GM18867 (cell line): ENCODE measurements at regions not wholly inside any gene's neighbourhood (a gene's known extent, or its start where the extent isn't known, plus 50 kb on each side); places are given as distances from the start of the nearest gene placed in this dataset.
A peak's percentile ranks its signal among the peaks of the same experiment; 100 is the strongest.
"Not testable (repeated sequence)": the region's sequence is repeated elsewhere in the genome, so short reads cannot be mapped to it uniquely, and the experiment has no call there.

ENCODE experiments used
- ATAC-seq: cut with Tn5 transposase; IDR thresholded peaks from one replicate; pipeline ENCODE4 v1.9.1; 2021; ENCODE audit warnings: mild to moderate bottlenecking, moderate library complexity; ENCODE audit not compliant: unreplicated experiment

DNA sequence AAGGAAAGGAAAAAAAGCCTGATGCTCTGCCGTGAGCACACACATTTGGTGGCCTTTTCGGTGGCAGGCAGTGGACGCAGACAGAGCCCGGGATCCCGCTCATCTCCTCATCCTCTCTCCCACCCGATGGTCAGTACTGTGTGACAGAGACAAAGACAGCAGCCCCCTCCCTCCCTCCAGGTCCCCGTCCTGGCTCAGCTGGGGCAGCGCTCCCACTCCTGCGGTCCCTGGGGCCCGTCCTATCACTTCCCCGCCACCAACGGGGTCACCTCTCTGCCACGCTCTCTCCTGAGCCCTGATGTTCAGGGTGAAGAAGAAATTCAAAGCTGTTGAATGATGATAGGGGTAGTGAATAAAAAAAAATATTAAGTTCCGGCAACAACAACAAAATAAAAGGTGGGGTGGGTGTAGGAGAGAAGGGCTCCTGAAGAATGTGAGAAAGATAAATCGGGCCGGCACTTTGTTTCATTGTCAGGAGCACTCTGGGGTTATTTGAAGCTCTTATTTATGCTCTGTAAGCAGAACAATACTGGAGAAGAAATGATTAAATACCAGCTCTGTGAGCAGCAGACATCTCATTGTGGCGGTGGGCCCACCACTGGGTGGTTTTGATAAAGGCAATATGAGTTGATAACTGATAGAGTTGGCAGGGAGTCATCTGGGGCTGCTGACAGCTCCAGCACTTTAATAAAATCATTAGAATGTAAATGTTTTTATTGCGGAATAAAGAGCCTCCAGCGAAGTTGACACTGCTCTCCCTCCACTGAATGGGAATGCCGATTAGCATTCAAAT, 417.7 kb downstream of the IRX1 start:
- ATAC-seq = no peak

DNA sequence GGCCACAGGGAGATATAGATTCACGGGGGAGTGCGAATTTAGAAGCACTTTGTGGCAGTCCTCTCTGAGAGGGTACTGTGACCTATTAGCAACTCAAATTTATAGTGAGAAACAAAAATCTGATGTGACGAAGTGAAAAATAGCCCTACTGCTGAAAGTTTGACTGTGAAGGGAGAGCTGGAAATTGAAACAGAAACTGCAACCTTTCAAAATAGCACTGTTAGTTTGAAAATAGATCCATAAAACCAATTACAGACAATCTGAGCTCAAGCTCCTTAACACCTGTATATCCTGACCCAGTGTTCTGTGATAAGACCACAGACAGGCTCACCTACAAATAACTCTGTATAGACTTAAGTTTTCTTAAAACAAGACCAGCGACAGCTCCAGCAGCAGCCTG, 420.1 kb downstream of the IRX1 start:
- peak; percentile 53 for ATAC-seq

DNA sequence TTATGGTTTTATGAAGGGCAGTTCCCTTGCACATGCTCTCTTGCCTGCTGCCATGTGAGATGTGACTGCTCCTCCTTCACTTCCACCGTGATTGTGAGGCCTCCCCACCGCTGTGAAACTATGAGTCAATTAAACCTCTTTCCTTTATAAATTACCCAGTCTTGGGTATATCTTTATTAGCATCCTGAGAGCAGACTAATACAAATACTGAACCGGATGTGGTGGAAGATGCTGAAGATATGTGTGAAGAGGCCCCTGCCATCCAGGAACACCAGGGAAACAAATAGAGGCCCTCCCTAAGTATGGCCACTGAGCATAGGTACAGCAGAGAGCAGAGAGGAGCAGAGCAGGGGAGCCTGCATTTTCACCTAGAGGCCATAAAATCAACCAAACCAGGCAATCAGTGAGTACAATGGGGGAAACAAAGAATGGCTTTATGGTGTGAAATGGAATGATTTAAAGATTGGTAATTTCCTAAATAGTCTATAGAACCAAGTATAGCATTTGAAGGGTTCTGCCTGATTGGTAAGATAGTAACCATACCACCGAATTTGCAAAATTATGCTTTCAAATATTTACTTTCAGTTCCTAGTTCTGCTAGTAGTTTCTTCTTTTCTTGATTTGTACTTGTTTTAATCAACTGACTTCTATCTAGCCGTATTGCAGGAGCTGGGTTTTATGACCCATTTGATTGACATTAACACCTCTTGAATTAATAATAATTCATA, 421.6 kb downstream of the IRX1 start:
- no peak for ATAC-seq

DNA sequence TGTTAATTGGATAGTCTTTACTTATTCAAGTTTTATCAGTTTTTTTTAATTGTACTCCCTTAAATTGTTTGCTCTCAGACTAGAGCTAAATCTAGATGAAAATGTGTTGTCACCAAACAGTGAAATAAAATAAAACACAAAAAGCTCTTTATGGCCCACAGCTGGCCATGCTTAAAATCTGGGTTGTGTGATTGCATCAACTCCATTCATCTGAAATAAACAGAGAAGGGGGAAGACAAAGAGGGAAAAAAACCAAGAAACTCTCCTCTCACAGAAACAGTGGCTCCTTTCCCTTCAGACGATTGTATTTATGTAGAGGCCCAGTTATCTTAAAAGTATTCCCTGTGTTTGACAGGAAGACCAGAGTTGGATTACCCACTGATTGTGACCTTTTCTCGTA, 422.4 kb downstream of the IRX1 start:
- no peak for ATAC-seq

DNA sequence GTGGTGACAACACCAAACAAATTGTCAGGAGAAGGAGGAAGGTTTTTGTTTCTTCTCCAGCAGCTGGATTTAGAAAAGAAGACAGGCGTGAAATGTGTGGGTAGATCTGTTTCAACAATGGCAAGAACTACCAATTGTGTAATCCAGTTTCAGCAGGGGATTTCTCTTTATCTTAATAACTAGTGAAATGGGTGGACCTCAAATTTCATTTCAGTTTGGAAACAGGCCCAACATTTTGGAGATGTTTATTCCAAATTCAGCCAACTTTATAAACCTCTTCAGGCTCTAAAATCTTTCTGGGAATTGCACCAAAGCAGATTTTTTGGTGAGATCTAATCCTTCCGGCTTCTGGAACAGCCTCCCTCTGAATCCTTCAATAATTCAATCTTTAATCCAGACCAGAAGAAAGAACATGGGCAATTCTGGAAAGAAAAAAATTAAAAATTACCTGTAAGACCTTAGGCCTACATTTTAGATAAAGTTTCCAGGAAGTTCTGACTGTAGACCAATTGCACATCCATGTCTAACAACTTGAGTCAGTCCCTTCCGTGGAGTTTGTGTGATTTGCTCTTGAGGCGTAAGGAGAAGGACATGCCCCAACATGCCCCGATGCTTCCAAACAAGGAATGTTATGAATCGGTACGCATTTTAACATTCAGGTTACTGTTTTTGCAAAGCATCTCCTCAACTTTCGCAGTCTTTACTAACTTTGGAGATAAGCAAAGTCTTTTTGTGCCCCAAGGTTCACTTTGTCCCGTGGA, 423.6 kb downstream of the IRX1 start:
- ATAC-seq = no peak

DNA sequence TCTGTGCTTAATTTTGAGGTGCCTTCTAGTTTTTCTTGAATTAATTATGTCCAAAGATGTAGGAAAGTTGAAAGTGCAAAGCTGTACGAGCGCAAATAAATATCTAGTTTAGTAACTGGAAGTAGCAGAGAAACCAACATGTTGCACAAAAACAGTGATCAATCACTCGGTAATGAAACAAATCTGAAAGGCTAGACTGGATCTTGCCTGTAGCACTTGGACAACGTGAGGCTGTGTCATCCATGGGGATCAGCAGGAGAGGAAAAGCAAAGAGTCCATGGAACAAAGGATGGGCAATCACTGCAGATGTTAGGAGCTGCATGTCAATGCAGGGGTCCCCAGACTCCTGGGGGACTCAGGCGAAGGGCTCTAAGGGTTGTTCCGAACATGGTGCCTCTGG, 424.2 kb downstream of the IRX1 start:
- ATAC-seq = no peak

DNA sequence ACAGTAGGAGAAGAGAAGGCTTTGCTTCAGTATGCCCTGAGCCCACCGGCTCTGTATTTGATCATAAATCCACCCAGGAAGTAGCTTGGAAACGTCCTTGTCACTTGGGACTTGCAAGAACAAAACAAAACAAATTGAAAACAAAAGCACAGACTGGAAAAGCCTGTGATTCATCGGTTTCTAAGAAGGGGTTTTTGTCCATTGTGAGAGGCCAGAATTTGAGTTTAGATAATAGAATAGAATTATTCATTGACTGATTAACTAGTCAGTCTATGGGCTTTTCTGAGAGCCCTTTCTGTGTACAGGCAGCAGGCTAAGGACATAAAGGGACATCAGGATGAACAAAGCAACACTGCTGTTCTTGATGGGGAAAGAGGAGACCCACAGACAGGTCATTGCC, 424.8 kb downstream of the IRX1 start:
- no peak for ATAC-seq

DNA sequence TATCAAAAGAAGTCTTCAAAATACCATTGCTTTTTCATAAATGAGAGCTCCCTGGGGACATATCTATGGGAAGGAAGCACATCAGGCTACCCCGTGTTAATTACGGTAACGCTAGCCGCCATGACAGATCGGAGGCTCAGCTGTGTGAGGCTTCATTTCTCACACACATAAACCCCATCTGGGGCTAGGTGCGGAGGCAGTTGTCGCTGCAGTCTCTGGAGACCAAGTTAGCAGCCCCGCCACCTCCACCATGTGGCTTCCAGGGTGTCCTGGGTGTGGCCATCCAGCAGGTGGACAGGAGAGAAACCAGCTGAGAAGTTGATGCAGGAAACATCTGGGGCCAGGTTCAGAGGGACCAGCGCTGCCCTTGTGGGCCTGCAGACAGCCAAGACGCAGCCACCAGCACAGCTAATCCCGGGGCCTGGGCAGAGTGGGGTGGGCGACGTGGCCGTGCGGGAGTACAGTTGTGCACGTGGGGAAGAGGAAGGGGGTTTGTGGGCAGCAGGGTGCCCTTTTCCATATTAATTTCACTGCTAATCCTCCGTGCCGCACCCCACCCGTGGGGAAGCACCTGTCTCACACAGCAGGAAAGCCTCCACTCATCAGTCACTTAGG, 426.5 kb downstream of the IRX1 start:
- ATAC-seq = no peak

DNA sequence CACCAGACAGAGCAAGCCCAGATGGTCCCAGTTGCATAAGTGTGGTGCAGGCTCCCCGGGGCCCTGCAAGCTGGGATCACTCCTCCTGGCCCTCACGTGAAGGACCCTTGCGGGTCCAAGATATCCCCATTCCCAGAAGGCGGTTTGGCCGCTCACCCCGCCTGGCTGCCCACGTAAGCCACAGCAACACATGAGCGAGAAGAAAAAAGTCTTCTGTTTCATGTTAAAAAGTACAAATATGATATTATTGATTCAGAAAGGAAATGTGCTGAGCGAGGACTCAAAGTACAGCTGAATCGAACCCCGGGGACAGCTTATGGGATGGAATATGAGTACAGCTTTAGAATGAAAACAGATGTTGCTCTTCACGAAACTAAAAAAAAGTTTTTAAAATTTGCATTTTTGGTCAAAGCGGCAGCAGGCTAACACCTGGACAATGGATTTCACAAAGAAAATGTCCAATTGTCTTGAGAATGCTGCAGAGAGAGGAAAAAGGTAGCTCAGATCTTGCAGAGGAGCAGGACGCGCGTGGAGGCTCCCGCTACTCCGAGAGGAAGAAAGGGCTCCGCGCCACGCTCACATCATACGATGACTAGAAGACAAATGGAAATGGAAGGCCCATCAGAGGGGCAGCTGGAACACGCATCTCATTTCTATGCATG, 427.6 kb downstream of the IRX1 start:
- ATAC-seq = no peak

DNA sequence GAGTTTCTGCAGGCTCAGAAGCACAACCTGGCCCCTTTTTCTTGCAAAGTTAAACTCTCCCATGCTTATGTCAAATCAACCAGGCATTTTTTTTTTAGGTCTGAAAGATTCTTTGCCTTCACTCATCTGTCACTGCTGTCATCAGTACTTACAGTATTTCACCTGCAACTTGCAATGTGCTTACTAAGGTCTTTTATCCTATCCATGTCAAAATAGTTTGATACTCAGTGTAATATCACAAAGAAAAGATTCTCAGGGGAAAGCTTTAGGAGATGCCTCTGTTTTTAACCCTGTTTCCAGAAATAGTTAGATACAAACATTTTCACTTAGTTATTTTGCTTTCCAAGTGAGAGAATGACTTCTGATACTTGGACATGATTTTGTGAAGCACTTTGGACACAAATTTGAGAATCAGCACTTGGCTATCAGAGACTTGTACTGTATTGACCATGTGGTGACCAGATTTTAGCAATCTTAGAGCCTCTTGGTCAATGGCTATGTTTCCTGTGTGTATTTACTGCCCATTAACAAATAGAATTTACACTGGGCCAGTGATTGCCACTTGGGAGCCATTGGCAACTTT, 428.2 kb downstream of the IRX1 start:
- no peak for ATAC-seq

DNA sequence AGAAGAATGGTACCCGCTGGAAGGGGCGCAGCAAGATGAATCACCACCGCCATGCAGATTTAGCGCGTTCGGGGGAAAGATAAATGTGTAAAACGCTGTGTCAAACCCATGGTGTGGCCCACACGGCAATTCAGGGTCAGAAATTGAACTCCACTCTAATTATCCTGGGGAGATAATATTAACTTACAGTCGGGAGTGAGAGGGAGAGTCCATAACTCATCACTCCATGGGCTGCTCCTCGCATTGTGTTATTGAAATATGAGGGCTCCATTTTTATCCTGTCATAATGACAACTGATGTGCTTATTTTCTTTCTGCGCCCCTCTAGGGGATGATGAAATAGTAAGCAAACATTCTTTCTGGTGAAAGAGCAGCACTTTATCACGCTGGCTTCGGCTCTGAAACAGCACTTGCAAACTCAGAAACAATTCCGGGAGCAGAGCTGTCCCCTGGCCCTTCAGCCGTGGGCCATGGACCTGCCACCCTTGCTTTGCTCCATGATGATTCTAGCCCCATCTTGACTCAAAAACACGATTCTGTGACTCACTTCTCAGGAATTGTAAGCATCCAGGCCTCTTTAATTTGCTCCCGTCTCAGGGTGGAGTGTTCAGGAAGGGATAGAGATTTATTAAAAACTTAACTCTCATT, 431.6 kb downstream of the IRX1 start:
- no peak for ATAC-seq

DNA sequence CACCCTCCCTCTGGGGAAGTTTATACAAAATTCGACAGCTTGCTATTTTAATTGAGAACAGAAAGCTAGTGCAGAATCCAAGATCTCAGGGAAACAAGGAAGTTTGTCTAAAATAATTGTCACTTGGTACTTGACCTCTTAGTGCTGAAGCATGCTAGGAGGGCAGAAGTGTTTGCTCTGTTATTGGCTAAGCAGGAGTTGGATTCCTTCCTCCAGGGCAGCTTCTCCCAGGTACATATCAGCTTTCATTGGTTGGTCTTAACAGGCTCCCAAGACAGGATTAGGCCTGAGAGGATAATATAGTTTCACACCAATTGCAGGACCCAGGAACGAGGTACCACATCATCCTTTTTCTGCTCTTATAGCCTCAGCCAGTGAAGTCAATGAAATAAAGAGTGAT, 432.8 kb downstream of the IRX1 start:
- ATAC-seq = no peak

DNA sequence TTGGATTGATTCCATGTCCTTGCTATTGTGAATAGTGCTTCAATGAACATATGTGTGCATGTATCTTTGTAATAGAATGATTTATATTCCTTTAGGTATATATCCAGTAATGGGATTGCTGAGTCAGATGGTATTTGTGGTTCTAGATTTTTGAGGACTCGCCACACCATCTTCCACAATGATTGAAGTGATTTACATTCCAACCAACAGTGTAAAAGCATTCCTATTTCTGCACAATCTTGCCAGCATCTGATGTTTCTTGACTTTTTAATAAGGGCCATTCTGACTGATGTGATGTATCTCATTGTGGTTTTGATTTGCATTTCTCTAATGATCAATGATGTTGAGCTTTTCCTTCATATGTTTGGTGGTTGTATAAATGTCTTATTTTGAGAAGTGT, 437.9 kb downstream of the IRX1 start:
- not testable (repeated sequence) for ATAC-seq

DNA sequence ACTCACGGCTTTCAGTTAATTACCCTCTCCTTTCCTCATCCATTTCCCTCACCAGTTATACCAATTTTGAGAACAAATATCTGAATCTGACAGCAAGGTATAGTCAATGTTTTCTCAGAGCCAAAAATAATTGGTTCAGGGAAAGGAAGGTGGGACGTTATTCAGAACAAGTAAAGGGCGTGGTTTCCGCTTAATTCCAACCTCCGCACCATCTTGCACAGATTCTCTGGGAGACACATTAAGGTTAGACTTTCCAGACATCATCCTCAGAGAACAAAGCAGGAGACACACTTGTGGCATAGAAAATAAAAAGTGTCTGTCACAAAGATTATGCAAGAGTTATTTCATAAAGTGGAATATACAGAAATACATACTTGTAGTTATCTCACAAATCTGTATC, 441.2 kb downstream of the IRX1 start:
- no peak for ATAC-seq

DNA sequence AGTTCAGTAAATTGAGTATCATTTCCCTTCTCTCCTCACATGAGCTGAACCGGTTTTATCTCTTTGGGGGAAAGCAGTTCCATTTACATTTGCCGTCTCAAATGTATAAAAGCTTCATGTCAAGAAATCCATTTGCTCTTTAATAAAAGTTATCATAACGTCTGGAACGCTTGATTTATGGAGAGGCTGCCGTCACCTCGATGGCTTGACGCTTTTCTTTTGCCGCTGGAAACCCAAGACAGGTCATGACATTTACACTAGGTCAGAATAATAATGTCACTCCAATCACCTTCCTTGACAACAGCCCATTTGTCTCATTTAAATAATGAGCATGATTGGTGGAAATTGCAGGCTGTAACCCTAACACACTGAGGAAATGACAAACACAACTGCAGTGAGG, 443.4 kb downstream of the IRX1 start:
- ATAC-seq = no peak

DNA sequence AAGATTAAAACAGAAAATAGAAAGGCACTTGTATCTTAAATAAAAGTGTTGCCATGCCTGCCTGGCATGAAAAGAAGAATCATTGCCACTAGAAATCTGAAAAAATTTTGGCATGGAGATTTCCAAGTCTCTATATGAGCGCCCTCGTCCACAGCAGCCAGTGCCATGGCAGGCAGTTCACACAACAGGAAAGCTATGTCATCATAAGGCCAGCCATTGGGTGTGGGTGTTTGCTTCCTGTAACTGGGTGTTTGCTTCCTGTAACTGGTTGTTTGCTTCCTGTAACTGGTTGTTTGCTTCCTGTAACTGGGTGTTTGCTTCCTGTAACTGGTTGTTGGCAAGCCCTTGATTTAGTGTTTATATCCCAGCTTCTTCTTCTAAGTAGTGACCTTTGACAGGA, 446.7 kb downstream of the IRX1 start:
- ATAC-seq = no peak

DNA sequence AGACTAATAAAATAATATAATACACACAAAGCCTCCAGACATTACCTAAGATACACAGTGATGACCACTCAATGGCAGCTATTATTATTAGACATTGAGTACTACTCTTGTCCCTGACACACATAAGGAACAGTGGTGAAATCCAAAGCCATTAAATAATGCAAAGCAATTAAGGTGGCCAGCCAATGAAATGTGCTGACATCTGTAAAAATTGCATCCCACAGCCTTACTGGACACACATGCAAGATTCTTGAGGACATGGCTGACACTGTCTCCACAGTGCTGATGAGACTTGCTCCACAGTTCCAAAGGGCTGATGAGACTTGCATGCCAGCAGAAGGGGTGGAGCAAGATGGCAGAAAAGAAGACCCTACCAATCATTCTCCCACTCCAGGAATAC, 447.5 kb downstream of the IRX1 start:
- no peak for ATAC-seq

DNA sequence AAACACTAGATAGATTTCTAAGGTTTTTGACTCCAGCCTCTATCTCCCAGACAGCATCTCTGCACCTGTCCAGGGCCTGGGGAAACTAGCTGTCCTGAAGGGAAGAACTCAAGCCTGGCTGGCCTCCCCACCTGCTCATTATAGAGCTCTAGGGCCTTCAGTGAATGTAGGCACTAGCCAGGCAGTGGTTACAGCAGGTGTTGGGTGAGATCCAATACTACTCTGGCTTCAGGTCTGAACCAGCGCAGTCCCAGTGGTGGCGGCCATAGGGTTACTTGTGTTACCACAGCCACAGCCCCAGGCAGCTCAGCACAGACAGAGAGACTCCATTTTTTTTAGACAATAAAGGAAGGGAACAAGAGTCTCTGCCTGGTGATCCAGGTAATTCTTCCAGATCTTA, 449.2 kb downstream of the IRX1 start:
- no peak for ATAC-seq

DNA sequence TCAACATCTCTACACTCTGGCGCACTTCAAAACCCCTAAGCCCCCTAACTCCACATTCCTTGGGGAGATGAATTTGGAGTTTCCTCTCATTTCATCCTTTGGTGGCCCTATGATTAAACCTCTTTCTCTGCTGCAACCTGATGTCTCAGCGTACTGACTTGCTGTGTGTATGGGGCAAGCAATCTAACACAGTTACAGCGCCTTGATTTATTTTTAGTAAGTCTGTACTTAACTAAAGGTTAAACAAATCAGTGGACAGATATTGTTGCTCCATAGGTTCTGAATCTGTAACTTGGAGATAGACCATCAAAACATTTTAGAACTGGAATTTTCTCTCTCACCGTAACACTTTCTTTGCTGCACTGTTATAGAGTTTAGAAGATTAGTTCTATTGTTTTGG, 452.8 kb downstream of the IRX1 start:
- ATAC-seq = no peak

DNA sequence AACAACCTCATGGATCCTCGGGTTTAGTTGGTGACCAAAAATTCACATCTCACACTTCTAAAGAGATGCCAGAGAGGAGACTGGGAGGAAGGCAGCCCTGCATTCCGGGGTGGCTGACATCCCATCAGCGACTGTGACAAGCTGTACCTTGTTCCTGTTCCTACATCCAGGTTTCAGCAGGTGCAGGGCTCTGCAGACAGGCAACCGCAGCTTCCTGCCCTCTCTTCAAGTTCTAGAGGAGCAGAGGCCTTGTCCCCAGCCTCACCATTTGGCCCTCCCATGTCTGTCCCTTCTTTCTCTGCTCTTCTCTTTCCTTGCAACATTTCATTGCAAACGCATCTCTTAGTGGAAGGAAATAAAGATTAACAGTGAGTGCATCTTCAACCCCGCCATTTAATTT, 454.6 kb downstream of the IRX1 start:
- ATAC-seq = no peak
